COLO668 (cell line): ENCODE measurements at regions not wholly inside any gene's neighbourhood (a gene's known extent, or its start where the extent isn't known, plus 50 kb on each side); places are given as distances from the start of the nearest gene placed in this dataset.
"Not testable (repeated sequence)": the region's sequence is repeated elsewhere in the genome, so short reads cannot be mapped to it uniquely, and the experiment has no call there.

ENCODE experiments used
- DNase-seq: peaks from one replicate; lab custom pipeline; 2025; ENCODE audit not compliant: unreplicated experiment; lab: John Stamatoyannopoulos, UW

DNA sequence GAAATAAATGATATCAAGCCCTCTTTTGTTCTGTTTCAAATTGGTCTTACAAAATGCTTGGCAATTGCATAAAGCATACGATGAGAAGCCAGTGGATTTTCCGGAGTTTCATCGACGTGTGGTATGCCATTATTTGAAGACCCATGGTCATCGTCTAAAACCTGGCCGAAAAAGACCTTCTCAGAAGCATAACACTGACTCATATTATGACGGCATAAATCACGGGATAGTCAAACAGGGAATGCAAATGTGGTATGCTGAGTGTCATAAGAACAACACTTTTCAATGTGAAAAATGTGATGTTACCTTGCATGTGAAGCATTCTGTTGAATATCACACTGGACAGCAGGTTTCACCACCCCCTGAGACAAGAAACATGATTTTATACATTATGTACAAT, 695.2 kb downstream of the GRXCR1 start:
- DNase-seq = no peak

DNA sequence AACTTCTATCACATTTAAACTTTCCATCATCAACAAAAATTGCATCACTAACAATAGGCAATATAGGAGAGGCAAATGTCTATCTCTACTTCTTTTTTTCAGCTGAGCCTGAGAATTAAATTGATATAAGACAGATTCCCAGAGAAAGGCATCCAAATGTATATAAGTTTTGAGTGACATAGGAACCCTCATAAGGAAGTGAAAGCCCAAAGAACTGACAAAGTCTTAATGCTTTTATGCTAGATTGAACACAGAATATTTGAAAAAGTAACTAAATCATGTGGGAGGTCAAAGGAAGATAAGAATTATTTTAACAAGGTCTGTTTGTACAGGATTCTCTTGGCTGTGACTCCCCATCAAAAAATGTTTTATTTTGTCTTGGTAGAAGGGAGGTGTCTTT, 714.9 kb downstream of the GRXCR1 start:
- no peak for DNase-seq

GRCh38 chr4:43607827-43608461, 715.4 kb downstream of the GRXCR1 start:
- DNase-seq = no peak

DNA sequence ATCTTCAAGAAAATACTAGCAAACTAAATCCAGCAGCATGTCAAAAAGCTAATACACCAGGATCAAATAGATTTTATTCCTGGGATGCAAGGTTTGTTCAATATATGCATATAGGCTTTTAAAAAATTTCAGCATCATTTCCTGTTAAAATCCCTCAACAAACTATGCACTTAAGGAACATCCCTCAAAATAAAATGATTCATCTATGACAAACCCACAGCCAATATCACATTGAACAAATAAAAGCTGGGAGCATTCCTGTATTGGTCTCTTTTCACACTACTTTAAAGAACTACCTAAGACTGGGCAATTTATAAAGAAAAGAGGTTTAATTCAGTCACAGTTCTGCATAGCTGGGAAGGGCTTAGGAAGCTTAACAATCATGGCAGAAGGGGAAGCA, 726.7 kb downstream of the GRXCR1 start:
- no peak for DNase-seq

GRCh38 chr4:43637893-43638292, 745.4 kb downstream of the GRXCR1 start:
- not testable (repeated sequence) for DNase-seq

DNA sequence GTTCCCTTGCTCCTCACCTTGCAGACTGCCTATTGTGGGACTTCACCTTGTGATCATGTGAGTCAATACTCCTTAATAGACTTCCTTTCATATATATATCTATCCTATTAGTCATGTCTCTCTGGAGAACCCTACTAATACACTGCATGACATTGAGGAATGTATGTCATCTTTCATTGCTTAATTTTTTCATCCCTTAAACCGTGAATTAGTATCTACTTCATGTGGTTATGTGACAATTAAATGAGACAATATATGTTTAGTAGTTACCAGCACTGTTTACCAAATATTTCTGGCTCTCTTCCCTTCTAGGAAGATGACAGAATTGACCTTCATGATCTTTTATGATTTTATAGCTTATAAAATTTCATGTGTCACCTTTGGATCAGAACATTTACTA, 759.5 kb downstream of the GRXCR1 start:
- no peak for DNase-seq

DNA sequence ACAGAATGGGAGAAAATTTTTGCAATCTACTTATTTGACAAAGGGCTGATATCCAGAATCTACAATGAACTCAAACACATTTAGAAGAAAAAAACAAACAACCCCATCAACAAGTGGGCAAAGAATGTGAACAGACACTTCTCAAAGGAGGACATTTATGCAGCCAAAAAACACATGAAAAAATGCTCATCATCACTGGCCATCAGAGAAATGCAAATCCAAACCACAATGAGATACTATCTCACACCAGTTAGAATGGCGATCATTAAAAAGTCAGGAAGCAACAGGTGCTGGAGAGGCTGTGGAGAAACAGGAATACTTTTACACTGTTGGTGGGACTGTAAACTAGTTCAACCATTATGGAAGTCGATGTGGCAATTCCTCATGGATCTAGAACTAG, 767.0 kb downstream of the GRXCR1 start:
- DNase-seq = not testable (repeated sequence)

DNA sequence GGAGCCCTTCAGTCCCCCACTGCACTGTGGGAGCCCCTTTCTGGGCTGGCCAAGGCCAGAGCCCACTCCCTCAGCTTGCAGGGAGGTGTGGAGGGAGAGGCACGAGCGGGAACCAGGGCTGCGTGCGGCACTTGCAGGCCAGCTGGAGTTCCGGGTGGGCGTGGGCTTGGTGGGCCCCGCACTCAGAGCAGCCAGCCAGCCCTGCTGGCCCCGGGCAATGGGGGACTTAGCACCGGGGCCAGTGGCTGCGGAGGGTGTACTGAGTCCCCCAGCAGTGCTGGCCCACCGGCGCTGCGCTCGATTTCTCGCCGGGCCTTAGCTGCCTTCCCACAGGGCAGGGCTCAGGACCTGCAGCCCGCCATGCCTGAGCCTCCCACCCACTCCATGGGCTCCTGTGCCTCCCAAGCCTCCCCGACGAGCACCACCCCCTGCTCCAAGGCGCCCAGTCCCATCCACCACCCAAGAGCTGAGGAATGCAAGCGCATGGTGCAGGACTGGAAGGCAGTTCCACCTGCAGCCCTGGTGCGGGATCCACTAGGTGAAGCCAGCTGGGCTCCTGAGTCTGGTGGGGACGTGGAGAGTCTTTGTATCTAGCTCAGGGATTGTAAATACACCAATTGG, 776.2 kb downstream of the KCTD8 start:
- DNase-seq = not testable (repeated sequence)

- no peak for DNase-seq
These were observed 768.2 kb downstream of the KCTD8 start for GRCh38 chr4:43680421-43680820.

DNA sequence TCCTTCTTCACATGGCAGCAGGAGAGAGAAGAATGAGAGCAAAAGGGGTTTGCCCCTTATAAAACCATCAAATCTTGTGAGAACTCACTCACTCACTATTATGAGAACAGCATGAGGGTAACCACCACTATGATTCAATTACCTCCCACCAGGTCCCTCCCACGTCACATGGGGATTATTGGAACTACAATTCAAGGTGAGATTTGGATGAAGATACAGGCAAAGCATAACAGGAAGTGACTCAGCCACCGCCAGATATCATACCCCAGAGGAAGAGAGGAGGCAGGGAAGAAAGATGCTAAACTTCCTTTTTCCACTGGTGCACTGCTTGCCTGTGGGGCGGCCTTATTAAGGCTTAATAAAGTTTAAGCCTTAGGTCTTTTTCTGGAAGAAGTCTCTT, 766.1 kb downstream of the KCTD8 start:
- no peak for DNase-seq

GRCh38 chr4:43690116-43690515, 758.5 kb downstream of the KCTD8 start:
- no peak for DNase-seq

- DNase-seq = no peak
These were observed 754.7 kb downstream of the KCTD8 start for GRCh38 chr4:43693876-43694275.

- no peak for DNase-seq
These were observed 739.2 kb downstream of the KCTD8 start for GRCh38 chr4:43709443-43709842.

- no peak for DNase-seq
These were observed 731.8 kb downstream of the KCTD8 start for GRCh38 chr4:43716721-43717395.

GRCh38 chr4:43718369-43718768, 730.2 kb downstream of the KCTD8 start:
- no peak for DNase-seq

- no peak for DNase-seq
These were observed 715.7 kb downstream of the KCTD8 start for GRCh38 chr4:43732829-43733426.

GRCh38 chr4:43742083-43742482, 706.5 kb downstream of the KCTD8 start:
- no peak for DNase-seq

DNA sequence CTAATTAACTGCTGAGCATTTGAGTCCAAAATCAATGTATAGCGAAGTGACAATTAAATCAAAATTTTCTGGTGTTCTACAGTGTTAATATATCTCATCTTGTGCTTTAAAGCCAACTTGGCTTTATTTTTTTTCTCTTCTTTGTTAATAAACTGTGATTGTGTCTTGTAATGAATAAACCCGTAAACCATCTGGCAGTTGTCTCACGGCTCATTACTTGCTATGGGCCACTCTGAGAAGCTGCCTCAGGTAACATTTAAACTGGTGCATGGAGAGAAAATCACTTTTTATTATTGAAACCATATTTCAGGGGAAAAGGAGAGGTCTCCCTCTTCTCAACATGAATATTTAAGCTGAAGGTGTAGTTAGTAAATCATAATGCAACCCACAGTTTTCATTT, 694.0 kb downstream of the KCTD8 start:
- no peak for DNase-seq

DNA sequence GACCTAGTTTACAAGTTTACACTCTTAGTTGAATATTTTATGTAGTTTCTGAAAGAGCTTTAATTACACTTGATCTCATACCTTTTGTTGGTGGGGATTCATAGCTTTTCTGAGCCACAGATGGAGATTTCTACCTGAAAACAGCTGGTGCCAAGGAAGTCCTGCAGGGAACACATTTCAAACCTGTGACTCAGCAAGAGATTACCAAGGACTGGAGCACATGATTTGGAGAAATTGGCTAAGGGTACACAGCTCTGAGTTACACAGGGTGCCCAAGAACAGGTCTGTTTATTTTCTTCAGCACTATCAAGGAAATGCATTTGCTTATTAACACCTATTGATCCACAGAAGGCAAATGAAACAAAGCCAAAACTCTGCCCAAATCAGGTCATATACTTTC, 691.5 kb downstream of the KCTD8 start:
- no peak for DNase-seq

DNA sequence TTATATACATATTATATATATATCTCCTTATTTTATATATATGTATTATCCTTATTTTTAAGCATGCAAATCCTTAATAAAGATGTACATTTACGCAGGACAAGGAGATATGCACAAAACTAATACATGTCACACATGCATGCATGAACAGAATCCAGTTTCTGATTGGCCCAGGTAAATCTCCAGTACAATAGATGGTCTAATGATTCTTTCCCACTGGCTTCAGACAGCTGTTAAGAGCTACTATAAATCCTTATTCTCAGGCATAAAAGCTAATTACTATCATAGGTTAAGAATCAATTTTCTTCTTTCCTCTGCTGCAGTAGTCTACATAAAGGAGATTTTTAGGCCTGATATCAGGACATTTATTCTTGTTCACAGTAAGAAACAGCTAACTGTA, 689.8 kb downstream of the KCTD8 start:
- DNase-seq = no peak

GRCh38 chr4:43763029-43763610, 685.5 kb downstream of the KCTD8 start:
- DNase-seq = no peak

- no peak for DNase-seq
These were observed 683.1 kb downstream of the KCTD8 start for GRCh38 chr4:43765514-43765913.
